HG03469 (cell line): ENCODE measurements at regions not wholly inside any gene's neighbourhood (a gene's known extent, or its start where the extent isn't known, plus 50 kb on each side); places are given as distances from the start of the nearest gene placed in this dataset.

ENCODE experiments used
- ATAC-seq: cut with Tn5 transposase; IDR thresholded peaks from one replicate; pipeline ENCODE4 v1.9.1; 2021; ENCODE audit warnings: mild to moderate bottlenecking, moderate library complexity, moderate number of reproducible peaks; ENCODE audit not compliant: unreplicated experiment

GRCh38 chr5:8751971-8752370, 793.9 kb downstream of the SEMA5A start:
- no peak for ATAC-seq

GRCh38 chr5:8752595-8752994, 793.3 kb downstream of the SEMA5A start:
- ATAC-seq = no peak

- no peak for ATAC-seq
Observed at GRCh38 chr5:8756498-8757084, 789.3 kb downstream of the SEMA5A start.

GRCh38 chr5:8765886-8766285, 780.0 kb downstream of the SEMA5A start:
- ATAC-seq = no peak

GRCh38 chr5:8766448-8766847, 779.4 kb downstream of the SEMA5A start:
- no peak for ATAC-seq

GRCh38 chr5:8767111-8767510, 778.8 kb downstream of the SEMA5A start:
- no peak for ATAC-seq

- ATAC-seq = no peak
Observed at GRCh38 chr5:8767746-8768145, 778.1 kb downstream of the SEMA5A start.

- ATAC-seq = no peak
Observed at GRCh38 chr5:8769631-8770030, 776.2 kb downstream of the SEMA5A start.

GRCh38 chr5:8770431-8770830, 775.4 kb downstream of the SEMA5A start:
- ATAC-seq = no peak

- no peak for ATAC-seq
Observed at GRCh38 chr5:8773046-8773615, 772.7 kb downstream of the SEMA5A start.

- ATAC-seq = no peak
Observed at GRCh38 chr5:8784692-8785091, 761.2 kb downstream of the SEMA5A start.

- no peak for ATAC-seq
Observed at GRCh38 chr5:8788246-8788645, 757.6 kb downstream of the SEMA5A start.

GRCh38 chr5:8805653-8806052, 740.2 kb downstream of the SEMA5A start:
- ATAC-seq = no peak

- ATAC-seq = no peak
Observed at GRCh38 chr5:8807636-8808035, 738.2 kb downstream of the SEMA5A start.

- no peak for ATAC-seq
Observed at GRCh38 chr5:8811581-8811980, 734.3 kb downstream of the SEMA5A start.

- ATAC-seq = no peak
Observed at GRCh38 chr5:8813180-8813579, 732.7 kb downstream of the SEMA5A start.

- ATAC-seq = no peak
Observed at GRCh38 chr5:8814105-8814504, 731.8 kb downstream of the SEMA5A start.

GRCh38 chr5:8824371-8824770, 721.5 kb downstream of the SEMA5A start:
- no peak for ATAC-seq

- no peak for ATAC-seq
Observed at GRCh38 chr5:8825139-8825757, 720.6 kb downstream of the SEMA5A start.

- ATAC-seq = no peak
Observed at GRCh38 chr5:8826508-8826907, 719.4 kb downstream of the SEMA5A start.

- no peak for ATAC-seq
Observed at GRCh38 chr5:8827696-8828095, 718.2 kb downstream of the SEMA5A start.

GRCh38 chr5:8828596-8829322, 717.1 kb downstream of the SEMA5A start:
- no peak for ATAC-seq
